GM18507 (cell line): ENCODE measurements at regions not wholly inside any gene's neighbourhood (a gene's known extent, or its start where the extent isn't known, plus 50 kb on each side); places are given as distances from the start of the nearest gene placed in this dataset.

Experiments used
- DNase-seq: peaks from one replicate; pipeline ENCODE4 v3.0.0; 2011; ENCODE audit warnings: low read depth; ENCODE audit not compliant: insufficient read length; ENCODE audit errors: extremely low spot score
- FAIRE-seq: peaks from 2 replicates; lab custom pipeline; 2011; peaks lifted over from hg19 to GRCh38; lab: Jason Lieb, UNC

- no peak for FAIRE-seq
Measured at GRCh38 chr5:157914151-157914788, 55.3 kb upstream of the CLINT1 start.

DNA sequence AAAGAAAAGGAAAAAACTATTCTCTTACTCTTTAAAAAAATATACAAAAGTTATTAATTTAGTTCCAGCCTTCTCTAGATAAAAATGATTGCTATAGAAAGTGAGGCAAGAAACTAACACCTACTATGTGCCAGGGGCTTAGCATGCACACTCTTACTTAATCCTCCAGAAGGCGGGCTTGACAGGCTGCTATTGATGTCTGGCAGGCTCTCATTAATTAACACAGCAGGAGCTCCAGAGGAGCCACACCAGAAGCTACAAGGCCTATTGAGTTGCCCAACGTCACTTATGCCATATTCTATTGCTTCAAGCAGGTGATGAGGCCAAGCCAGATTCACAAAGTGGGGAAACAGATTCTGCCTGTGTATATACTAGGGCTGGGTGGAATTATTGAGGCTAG is 54.6 kb upstream of the CLINT1 start:
- no peak for DNase-seq
- no peak for FAIRE-seq

More at GRCh38 chr5:157914151-157914788, 55.3 kb upstream of the CLINT1 start:
- no peak for DNase-seq

- FAIRE-seq (peak; percentile 78), DNase-seq (no peak)
Measured at GRCh38 chr5:157912621-157913325, 53.8 kb upstream of the CLINT1 start.

DNA sequence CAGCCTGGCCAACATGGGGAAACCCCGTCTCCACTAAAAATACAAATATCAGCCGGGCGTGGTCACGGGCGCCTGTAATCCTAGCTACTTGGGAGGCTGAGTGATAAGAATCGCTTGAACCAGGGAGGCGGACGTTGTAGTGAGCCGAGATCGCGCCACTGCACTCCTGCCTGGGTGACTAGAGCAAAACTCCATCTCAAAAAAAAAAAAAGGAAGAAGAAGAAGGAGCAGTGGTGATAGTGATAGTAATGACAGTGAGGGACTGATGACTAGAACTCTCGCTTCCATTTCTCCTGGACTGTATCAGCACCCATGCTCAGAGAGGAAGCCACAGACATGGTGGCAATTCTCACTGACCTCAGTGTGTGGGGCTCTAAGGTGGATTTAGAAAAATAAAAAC is 52.6 kb upstream of the CLINT1 start:
- FAIRE-seq (no peak), DNase-seq (no peak)
